GM13977 (cell line): ENCODE measurements at regions not wholly inside any gene's neighbourhood (a gene's known extent, or its start where the extent isn't known, plus 50 kb on each side); places are given as distances from the start of the nearest gene placed in this dataset.

Experiments
- DNase-seq: peaks from one replicate; pipeline ENCODE4 v3.0.0; 2012; ENCODE audit warnings: low spot score
- in situ Hi-C: fragments of 300-500 bp; cut with MboI; formaldehyde crosslinking; loops from one replicate; pipeline ENCODE4 v1.12.0; 2022; ENCODE audit warnings: low sequenced_read_pairs, low pct_unique_long_range_greater_than_20kb, mixed read lengths, inconsistent platforms; ENCODE audit not compliant: unreplicated experiment
- TF ChIP-seq, protein P1 (sequence below): IDR thresholded peaks from 2 replicates; pipeline ENCODE4 v1.5.1; 2012; ENCODE audit warnings: mild to moderate bottlenecking, control low read depth; ENCODE audit not compliant: insufficient read depth; ENCODE audit errors: extremely low read depth, missing control alignments

DNA sequence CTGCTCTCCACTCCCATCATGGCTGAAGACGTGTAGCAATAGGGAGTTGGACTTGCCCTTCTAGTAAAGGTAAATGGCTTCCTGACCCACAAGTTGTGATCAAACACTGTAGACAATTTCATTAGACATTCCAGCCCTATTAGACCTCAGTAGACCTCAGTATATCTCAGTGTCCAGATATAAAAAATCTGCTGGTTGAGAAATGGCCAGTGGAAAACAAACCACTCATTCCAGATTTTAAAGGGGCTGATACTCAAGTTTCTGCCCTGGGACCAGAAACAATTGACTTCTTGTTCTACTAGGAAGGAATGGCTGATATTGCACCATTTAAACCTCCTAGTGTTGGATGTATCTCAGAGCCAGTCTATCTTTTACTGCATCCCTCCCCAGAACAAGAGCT, 613.2 kb downstream of the PDCD6IP start:
- TF ChIP-seq, protein P1, sequence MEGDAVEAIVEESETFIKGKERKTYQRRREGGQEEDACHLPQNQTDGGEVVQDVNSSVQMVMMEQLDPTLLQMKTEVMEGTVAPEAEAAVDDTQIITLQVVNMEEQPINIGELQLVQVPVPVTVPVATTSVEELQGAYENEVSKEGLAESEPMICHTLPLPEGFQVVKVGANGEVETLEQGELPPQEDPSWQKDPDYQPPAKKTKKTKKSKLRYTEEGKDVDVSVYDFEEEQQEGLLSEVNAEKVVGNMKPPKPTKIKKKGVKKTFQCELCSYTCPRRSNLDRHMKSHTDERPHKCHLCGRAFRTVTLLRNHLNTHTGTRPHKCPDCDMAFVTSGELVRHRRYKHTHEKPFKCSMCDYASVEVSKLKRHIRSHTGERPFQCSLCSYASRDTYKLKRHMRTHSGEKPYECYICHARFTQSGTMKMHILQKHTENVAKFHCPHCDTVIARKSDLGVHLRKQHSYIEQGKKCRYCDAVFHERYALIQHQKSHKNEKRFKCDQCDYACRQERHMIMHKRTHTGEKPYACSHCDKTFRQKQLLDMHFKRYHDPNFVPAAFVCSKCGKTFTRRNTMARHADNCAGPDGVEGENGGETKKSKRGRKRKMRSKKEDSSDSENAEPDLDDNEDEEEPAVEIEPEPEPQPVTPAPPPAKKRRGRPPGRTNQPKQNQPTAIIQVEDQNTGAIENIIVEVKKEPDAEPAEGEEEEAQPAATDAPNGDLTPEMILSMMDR, result no peak
- no peak for DNase-seq
- in situ Hi-C loops, result no loop called here

DNA sequence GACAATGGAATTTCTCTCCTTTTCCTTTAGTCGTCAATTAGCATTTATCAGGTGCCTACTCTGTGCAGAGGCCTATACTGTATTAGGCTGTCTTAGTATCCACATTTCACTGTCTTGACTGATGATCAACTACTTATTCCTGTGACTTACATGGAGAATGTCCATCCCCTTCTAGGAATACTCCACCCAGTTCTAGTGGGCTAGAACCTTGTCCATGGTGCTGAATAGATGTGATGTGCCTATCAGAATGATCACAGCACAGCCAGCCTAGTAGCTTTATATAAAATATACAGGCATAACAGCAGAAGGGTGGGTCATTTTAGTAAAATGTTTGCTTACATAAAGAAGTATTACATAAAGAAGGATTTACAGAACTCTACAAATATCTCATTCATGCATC, 621.4 kb downstream of the PDCD6IP start:
- DNase-seq, result no peak
- TF ChIP-seq, protein P1, result no peak

DNA sequence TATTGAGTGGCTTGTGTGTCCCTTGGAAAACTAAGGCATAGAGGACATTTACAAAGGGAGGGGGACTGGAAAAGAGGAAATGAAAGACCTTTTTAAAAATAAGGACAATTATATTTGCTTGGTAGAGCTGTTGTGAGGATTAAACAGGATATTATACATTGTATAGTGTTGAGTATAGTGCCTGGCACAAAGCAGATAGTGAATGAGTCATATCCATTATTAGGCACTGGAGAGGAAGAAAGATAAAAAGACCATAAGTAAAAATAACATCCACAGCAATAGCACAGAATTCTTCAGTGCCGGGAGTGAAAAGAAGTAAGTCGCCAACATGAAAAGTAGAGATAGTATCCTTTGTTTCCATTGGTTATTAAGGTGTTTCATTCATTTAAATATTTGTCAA, 623.3 kb downstream of the PDCD6IP start:
- no peak for DNase-seq
- in situ Hi-C loops, result no loop called here
- TF ChIP-seq, protein P1, result no peak

More for the DNA sequence above, 621.4 kb downstream of the PDCD6IP start:
- in situ Hi-C loops, result no loop called here

DNA sequence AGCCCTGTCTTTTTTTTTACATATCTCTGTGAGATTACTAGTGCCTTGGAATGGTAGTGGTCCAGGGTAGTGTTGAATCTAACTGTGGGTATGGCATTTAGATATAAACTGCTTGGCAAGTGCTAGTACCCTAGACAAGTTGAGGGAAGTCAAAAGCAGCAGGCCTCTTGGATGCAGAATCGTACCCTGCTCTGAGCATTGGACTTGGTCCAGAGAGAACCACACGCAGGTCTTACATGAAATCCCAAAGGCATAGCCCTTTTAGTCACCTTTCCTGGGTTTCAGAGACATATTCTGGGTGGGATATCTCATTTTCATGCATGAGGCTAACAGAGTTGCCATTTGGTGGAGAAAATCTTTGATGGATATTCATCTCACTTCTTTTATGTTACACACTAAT, 641.4 kb downstream of the PDCD6IP start:
- DNase-seq, result no peak
- in situ Hi-C loops, result no loop called here
- TF ChIP-seq, protein P1, result no peak

DNA sequence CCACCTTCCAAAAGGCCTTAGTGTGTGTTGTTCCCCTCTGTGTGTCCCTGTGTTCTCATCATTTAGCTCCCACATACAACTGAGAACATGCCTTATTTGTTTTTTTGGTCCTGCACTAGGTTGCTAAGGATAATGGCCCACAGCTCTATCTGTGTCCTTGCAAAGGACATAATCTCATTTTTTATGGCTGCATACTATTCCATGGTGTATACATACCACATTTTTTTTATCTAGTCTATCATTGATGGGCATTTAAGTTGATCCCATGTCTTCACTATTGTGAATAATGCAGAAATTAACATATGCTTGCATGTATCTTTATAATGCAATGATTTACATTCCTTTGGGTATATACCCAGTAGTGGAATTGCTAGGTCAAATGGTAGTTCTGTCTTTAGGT, 645.7 kb downstream of the PDCD6IP start:
- DNase-seq, result no peak
- TF ChIP-seq, protein P1, result no peak
- in situ Hi-C loops, result no loop called here

DNA sequence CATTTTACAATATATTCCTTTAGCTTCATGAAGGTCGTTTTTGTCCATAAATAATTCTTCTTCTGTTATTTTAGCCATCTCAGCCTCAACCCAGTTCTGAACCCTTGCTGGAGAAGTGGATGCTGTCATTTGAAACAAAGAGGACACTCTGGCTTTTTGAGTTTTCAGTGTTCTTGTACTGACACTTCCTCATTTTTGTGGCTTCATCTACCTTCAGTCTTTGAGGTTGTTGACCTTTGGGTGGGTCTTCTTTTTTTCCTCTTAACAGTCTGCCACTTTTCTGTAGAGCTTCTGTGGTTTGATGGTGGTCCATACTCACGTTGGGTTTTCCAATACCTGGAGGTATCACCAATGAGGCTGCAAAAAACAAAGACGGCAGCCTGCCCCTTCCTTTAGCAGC, 650.9 kb downstream of the PDCD6IP start:
- TF ChIP-seq, protein P1, result no peak
- no peak for DNase-seq
- in situ Hi-C loops, result no loop called here

DNA sequence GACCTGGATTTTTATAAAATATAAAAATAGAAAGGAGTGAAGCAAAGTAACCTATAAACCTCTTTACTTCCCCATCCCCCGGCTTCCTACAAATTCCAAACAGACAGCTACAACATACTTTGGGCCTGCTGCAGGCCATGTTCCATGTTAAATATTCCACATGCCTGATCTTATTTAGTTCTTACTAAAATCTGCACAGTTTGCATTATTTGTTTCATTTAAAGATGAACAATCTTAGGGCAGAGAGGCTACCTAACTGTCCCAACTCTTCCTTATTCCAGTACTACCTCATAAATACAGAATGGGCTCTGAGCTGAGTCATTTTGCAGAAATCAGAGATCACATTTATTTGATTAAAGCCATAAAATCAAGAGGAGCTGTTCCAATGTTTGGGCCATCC, 665.0 kb downstream of the PDCD6IP start:
- DNase-seq, result no peak
- in situ Hi-C loops, result no loop called here
- TF ChIP-seq, protein P1, result no peak
